ENCODE measurements at regions not wholly inside any gene's neighbourhood (a gene's known extent, or its start where the extent isn't known, plus 50 kb on each side); places are given as distances from the start of the nearest gene placed in this dataset.

GRCh38 chr6:168871642-168872315 lies 381.9 kb downstream of the THBS2 start:
- Histone ChIP-seq H3K9ac (ENCODE audit: low read depth in 1 of 2, low read length in 2 of 2) (no peak overlapping the region), H3K4me3 (ENCODE audit: low read depth in 1 of 3, low read length in 3 of 3) (no peak overlapping the region), H3K27ac (ENCODE audit: low read depth in 1 of 2, low read length in 2 of 2) (no peak overlapping the region), H3K36me3 (ENCODE audit: control insufficient read depth in 4 of 4, insufficient read depth in 3 of 4, low read depth in 1 of 4, low read length in 3 of 4) (no peaks in the 10 kb centered on the region), H3K4me1 (ENCODE audit: control insufficient read depth in 4 of 4, insufficient read depth in 4 of 4, low read length in 3 of 4) (no peaks in the 10 kb centered on the region), H3K9me3 (ENCODE audit: control insufficient read depth in 4 of 4, low read length in 3 of 4) (no peaks in the 10 kb centered on the region), H3K27me3 (ENCODE audit: control insufficient read depth in 4 of 4, insufficient read depth in 4 of 4, low read length in 3 of 4) (peaks cover 0 to 2% (median 0%) of the 10 kb centered on the region in 4 donors)
- no peak for DNase-seq (ENCODE audit: low spot score)
- TF ChIP-seq ZBTB33 (IDR thresholded peaks at IDR 0.05) (no peak), EGR1 (IDR thresholded peaks at IDR 0.05; ENCODE audit: low read depth in 2 of 2) (no peak), FOXA1 (IDR thresholded peaks at IDR 0.05) (no peak), NR2F2 (IDR thresholded peaks at IDR 0.05) (no peak), SP1 (IDR thresholded peaks at IDR 0.05) (no peak), HNF4G (IDR thresholded peaks at IDR 0.05) (no peak), FOXA2 (IDR thresholded peaks at IDR 0.05) (no peak), RXRA (IDR thresholded peaks at IDR 0.05) (no peak), MAX (IDR thresholded peaks at IDR 0.05) (no peak), ATF3 (IDR thresholded peaks at IDR 0.05) (no peak), HNF4A (conservative IDR thresholded peaks at IDR 0.05) (no peak), RAD21 (IDR thresholded peaks at IDR 0.05) (no peak), REST (IDR thresholded peaks at IDR 0.05) (no peak), YY1 (IDR thresholded peaks at IDR 0.05) (no peak), TAF1 (conservative IDR thresholded peaks at IDR 0.05) (no peak)
- 59% methylated on average over 20 of the region's 20 CpGs for WGBS

- no peak overlapping the region for H3K27ac ChIP-seq (ENCODE audit: low read depth in 1 of 2, low read length in 2 of 2)
- no peaks in the 10 kb centered on the region for H3K36me3 ChIP-seq (ENCODE audit: control insufficient read depth in 4 of 4, insufficient read depth in 3 of 4, low read depth in 1 of 4, low read length in 3 of 4)
- WGBS: 82% methylated on average over 13 of the region's 13 CpGs
- no peaks in the 10 kb centered on the region for H3K9me3 ChIP-seq (ENCODE audit: control insufficient read depth in 4 of 4, low read length in 3 of 4)
- H3K4me3 ChIP-seq (ENCODE audit: low read depth in 1 of 3, low read length in 3 of 3): no peak overlapping the region
- H3K4me1 ChIP-seq (ENCODE audit: control insufficient read depth in 4 of 4, insufficient read depth in 4 of 4, low read length in 3 of 4): no peaks in the 10 kb centered on the region
- no peak overlapping the region for H3K9ac ChIP-seq (ENCODE audit: low read depth in 1 of 2, low read length in 2 of 2)
- H3K27me3 ChIP-seq (ENCODE audit: control insufficient read depth in 4 of 4, insufficient read depth in 4 of 4, low read length in 3 of 4): no peaks in the 10 kb centered on the region
- no peak for DNase-seq (ENCODE audit: low spot score)
- TF ChIP-seq TAF1 (conservative IDR thresholded peaks at IDR 0.05) (no peak), FOXA1 (IDR thresholded peaks at IDR 0.05) (no peak), RAD21 (IDR thresholded peaks at IDR 0.05) (no peak), CTCF (IDR thresholded peaks at IDR 0.05; ENCODE audit: low read depth, low read length, missing input control) (no peak), ATF3 (IDR thresholded peaks at IDR 0.05) (no peak), ZBTB33 (IDR thresholded peaks at IDR 0.05) (no peak), RXRA (IDR thresholded peaks at IDR 0.05) (no peak), REST (IDR thresholded peaks at IDR 0.05) (no peak), MAX (IDR thresholded peaks at IDR 0.05) (no peak), FOXA2 (IDR thresholded peaks at IDR 0.05) (no peak)
Measured at GRCh38 chr6:168870982-168871381, 382.7 kb downstream of the THBS2 start.

Measured in liver (tissue), 8 donors.